Glutamatergic neuron (in vitro differentiated cells): ENCODE measurements at regions not wholly inside any gene's neighbourhood (a gene's known extent, or its start where the extent isn't known, plus 50 kb on each side); places are given as distances from the start of the nearest gene placed in this dataset.

Experiments used
- DNase-seq: peaks from one replicate; pipeline ENCODE4 v3.0.0; 2022
- H3K27ac Mint-ChIP-seq: one replicate; pipeline ENCODE4 v1.8.0; 2020; ENCODE audit warnings: mild to moderate bottlenecking, mixed read lengths, inconsistent platforms; ENCODE audit not compliant: unreplicated experiment
- H3K27me3 Mint-ChIP-seq: one replicate; pipeline ENCODE4 v1.8.0; 2020; ENCODE audit warnings: mild to moderate bottlenecking, moderate library complexity, mixed read lengths, inconsistent platforms; ENCODE audit not compliant: unreplicated experiment
- H3K36me3 Mint-ChIP-seq: one replicate; pipeline ENCODE4 v1.8.0; 2020; ENCODE audit warnings: mild to moderate bottlenecking, mixed read lengths, inconsistent platforms; ENCODE audit not compliant: unreplicated experiment
- H3K4me1 Mint-ChIP-seq: one replicate; pipeline ENCODE4 v1.8.0; 2020; ENCODE audit warnings: mild to moderate bottlenecking, low read depth, mixed read lengths, inconsistent platforms; ENCODE audit not compliant: unreplicated experiment
- H3K4me3 Mint-ChIP-seq: one replicate; pipeline ENCODE4 v1.8.0; 2020; ENCODE audit warnings: mild to moderate bottlenecking, mixed read lengths, inconsistent platforms; ENCODE audit not compliant: unreplicated experiment
- H3K9me3 Mint-ChIP-seq: one replicate; pipeline ENCODE4 v1.8.0; 2020; ENCODE audit warnings: mild to moderate bottlenecking, moderate library complexity, mixed read lengths, inconsistent platforms; ENCODE audit not compliant: unreplicated experiment
- CTCF ChIP-seq: fragments of 200-600 bp; sonication (generic); IDR thresholded peaks from one replicate; pipeline ENCODE4 v1.5.0; 2021; ENCODE audit not compliant: partially characterized antibody, unreplicated experiment

DNA sequence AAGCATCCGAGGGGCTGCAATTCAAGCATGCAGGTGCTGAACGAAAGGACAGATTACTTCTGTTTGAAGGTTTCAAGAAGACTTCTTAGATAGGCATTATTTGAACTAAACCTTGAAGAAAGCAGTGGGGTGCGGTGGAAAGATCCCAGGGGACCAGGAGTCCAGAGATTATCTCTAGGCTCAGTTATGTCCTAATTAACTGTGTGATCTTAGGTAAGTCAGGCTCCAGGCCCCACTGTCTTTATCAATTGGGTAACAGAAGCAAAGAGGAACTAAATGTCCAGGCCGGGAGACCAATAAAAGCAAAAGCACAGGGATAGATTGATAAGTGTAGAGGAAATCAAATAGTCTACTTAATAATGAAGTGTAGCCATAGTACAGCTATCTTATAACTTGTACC lies 72.9 kb upstream of the CDC42BPA start:
- H3K27ac Mint-ChIP-seq, result no peak overlapping the region
- DNase-seq, result no peak
- H3K4me3 Mint-ChIP-seq, result no peak overlapping the region
- H3K27me3 Mint-ChIP-seq, result no peaks in the 10 kb centered on the region
- peaks cover 2% of the 10 kb centered on the region for H3K9me3 Mint-ChIP-seq
- TF ChIP-seq CTCF, result no peak
- H3K36me3 Mint-ChIP-seq, result no peaks in the 10 kb centered on the region
- H3K4me1 Mint-ChIP-seq, result no peaks in the 10 kb centered on the region

GRCh38 chr1:227390525-227390924 lies 72.2 kb upstream of the CDC42BPA start:
- Mint-ChIP-seq H3K4me3 (no peak overlapping the region), H3K27me3 (no peaks in the 10 kb centered on the region), H3K36me3 (no peaks in the 10 kb centered on the region), H3K27ac (no peak overlapping the region), H3K4me1 (no peaks in the 10 kb centered on the region), H3K9me3 (peaks cover 2% of the 10 kb centered on the region)
- DNase-seq, result no peak
- no peak for TF ChIP-seq CTCF

- no peaks in the 10 kb centered on the region for H3K27me3 Mint-ChIP-seq
- no peak overlapping the region for H3K27ac Mint-ChIP-seq
- TF ChIP-seq CTCF, result no peak
- H3K4me1 Mint-ChIP-seq, result no peaks in the 10 kb centered on the region
- H3K9me3 Mint-ChIP-seq, result peaks cover 4% of the 10 kb centered on the region
- peaks cover 4% of the 10 kb centered on the region for H3K36me3 Mint-ChIP-seq
- no peak overlapping the region for H3K4me3 Mint-ChIP-seq
- no peak for DNase-seq
Observed at GRCh38 chr1:227388214-227389168, 70.2 kb upstream of the CDC42BPA start.

- no peaks in the 10 kb centered on the region for H3K4me1 Mint-ChIP-seq
Observed at GRCh38 chr1:227379555-227379892, 61.2 kb upstream of the CDC42BPA start.

More at GRCh38 chr1:227379555-227379892, 61.2 kb upstream of the CDC42BPA start:
- no peak for DNase-seq
- no peak for TF ChIP-seq CTCF
- peaks cover under 1% of the 10 kb centered on the region for H3K9me3 Mint-ChIP-seq
- no peak overlapping the region for H3K4me3 Mint-ChIP-seq
- no peak overlapping the region for H3K27ac Mint-ChIP-seq
- no peaks in the 10 kb centered on the region for H3K27me3 Mint-ChIP-seq
- peaks cover 4% of the 10 kb centered on the region for H3K36me3 Mint-ChIP-seq
